ENCODE measurements at regions not wholly inside any gene's neighbourhood (a gene's known extent, or its start where the extent isn't known, plus 50 kb on each side); places are given as distances from the start of the nearest gene placed in this dataset.

DNA sequence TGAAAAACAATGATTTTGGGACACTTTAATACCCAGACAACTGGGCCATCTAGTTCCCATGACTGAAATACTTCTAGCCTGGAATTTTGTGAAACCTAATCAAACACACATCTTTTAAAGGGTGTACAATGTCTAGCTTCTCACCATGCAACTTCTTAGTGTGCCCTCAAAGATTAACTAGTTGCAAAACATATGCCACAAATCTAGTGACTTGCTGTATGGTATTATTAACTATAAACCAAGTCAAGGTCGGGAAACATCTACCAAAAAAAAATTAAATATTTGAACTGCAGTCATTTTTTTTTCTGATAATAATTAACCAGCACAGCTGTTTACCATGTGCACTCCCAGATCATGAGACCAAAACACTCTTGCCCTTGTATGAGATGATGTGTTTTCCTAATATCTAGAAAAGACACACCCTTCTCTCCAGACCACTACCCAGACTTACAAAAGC is 171.8 kb upstream of the FOXN3 start:
- TF ChIP-seq MXI1 (conservative IDR thresholded peaks at IDR 0.05; ENCODE audit: poor library complexity, severe bottlenecking) = no peak
- TF ChIP-seq EZH2 (IDR thresholded peaks at IDR 0.05; ENCODE audit: borderline replicate concordance, insufficient read depth, low read length, poor library complexity, severe bottlenecking) = no peak
- TF ChIP-seq EP300 (conservative IDR thresholded peaks at IDR 0.05; ENCODE audit: poor library complexity, severe bottlenecking) = no peak

Data from neural cell (in vitro differentiated cells).